ENCODE measurements at regions not wholly inside any gene's neighbourhood (a gene's known extent, or its start where the extent isn't known, plus 50 kb on each side); places are given as distances from the start of the nearest gene placed in this dataset.

DNA sequence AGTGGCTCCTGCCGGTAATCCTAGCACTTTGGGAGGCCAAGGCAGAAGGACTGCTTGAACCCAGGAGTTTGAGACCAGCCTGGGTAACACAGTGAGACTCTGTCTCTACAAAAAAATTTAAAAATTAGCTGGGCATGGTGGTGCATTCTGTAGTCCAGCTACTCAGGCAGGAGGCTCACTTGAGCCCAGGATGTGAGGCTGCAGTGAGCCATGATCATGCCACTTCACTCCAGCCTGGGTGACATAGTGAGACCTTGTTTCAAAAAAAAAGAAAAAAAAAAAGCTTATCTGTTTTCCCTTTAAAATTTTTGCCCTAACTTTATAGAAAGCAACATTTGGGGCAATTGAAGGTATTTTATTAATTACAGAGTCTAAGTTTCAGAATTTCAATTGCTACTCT, 486.0 kb downstream of the BCAT1 start:
- no peaks in the 10 kb centered on the region for H3K36me3 Mint-ChIP-seq (ENCODE audit: low read depth)
- H3K4me3 Mint-ChIP-seq = no peak overlapping the region
- no peaks in the 10 kb centered on the region for H3K9me3 Mint-ChIP-seq (ENCODE audit: insufficient read depth)
- ChIA-PET CTCF (no interaction called here), POLR2A (no interaction called here)
- ATAC-seq = no peak
- H3K27ac Mint-ChIP-seq = no peak overlapping the region
- DNase-seq = no peak
- no peaks in the 10 kb centered on the region for H3K4me1 Mint-ChIP-seq (ENCODE audit: low read depth)
- H3K27me3 Mint-ChIP-seq (ENCODE audit: low read depth) = peaks cover 3% of the 10 kb centered on the region

DNA sequence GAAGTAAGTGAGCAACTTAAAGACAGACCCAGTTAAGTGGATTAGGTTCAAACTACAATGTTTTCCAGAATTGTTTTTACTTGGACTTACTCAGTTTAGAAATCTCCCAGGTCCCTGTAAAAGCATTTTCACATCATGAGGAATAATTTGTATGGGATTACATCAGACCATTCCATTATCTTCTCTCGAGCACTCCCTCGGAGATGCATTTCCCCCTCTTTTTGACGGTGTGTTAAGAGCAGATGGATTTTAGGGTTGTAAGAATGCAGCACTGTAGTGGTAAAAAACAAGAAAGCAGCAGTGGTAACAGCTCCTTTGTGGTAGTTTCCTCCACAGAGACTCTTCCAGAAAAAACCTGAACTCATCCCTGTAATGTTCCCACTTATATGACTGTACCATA, 488.4 kb downstream of the BCAT1 start:
- CTCF ChIA-PET = no interaction called here
- H3K36me3 Mint-ChIP-seq (ENCODE audit: low read depth) = no peaks in the 10 kb centered on the region
- H3K4me3 Mint-ChIP-seq = no peak overlapping the region
- POLR2A ChIA-PET = no interaction called here
- no peak overlapping the region for H3K27ac Mint-ChIP-seq
- no peaks in the 10 kb centered on the region for H3K4me1 Mint-ChIP-seq (ENCODE audit: low read depth)
- peaks cover 3% of the 10 kb centered on the region for H3K27me3 Mint-ChIP-seq (ENCODE audit: low read depth)
- no peaks in the 10 kb centered on the region for H3K9me3 Mint-ChIP-seq (ENCODE audit: insufficient read depth)
- DNase-seq (no peak), ATAC-seq (no peak)

DNA sequence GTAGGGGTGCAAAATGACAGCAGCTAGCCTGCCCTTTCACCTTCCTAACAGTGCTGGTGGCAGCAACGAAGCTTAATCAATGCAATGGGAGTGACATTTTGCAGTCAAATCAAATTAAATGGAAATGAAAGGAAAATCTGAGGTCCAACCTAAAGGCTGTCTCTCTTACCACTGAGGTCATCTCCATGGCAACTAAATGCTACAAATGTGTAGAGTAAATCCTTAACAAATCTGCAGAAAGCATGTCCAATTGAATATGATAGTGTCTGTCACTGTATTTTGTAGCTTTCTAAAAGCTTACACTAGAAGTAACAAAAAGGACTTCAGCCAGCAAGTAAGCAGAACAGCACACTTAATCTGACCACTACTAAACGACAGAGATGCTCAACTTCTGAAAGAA, 488.8 kb downstream of the BCAT1 start:
- no peaks in the 10 kb centered on the region for H3K9me3 Mint-ChIP-seq (ENCODE audit: insufficient read depth)
- no peak overlapping the region for H3K4me3 Mint-ChIP-seq
- no peaks in the 10 kb centered on the region for H3K4me1 Mint-ChIP-seq (ENCODE audit: low read depth)
- DNase-seq = no peak
- CTCF ChIA-PET = no interaction called here
- POLR2A ChIA-PET = no interaction called here
- H3K36me3 Mint-ChIP-seq (ENCODE audit: low read depth) = no peaks in the 10 kb centered on the region
- no peak for ATAC-seq
- no peak overlapping the region for H3K27ac Mint-ChIP-seq
- H3K27me3 Mint-ChIP-seq (ENCODE audit: low read depth) = peaks cover 3% of the 10 kb centered on the region

DNA sequence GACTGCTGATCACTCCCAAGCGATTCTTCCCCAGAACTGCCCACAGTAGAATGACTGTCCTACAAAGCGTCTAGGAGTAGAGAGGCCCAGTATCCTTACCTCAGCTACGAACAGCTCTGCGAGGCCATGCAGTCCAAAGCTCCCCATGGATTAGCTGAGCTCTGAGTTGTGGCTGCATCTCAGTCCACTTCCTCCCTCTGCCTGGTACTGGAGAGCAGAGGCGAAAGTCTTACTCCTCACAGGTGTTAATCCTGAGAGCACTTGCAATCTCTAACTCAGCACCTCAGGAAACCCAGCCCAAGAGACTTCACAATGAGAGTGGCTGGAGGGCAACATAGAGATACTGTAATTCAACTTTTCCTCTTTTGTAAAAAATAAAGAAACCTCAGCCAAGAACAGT, 493.1 kb downstream of the BCAT1 start:
- ATAC-seq = no peak

DNA sequence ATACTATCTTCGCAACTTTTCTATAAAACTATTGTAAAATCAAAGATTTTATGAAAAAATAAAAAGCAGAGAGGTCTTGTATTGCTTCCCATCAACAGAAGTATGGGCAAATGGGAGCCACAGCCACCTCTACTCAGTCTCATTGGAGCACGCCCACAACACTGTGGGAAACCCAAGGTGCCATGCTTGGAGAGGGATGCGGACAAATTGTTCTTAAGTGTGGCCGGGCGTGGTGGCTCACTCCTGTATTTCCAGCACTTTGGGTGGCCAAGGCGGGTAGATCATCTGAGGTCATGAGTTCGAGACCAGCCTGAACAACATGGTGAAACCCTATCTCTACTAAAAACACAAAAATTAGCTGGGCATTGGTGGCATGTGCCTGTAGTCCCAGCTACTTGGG, 498.2 kb upstream of the SOX5 start:
- ChIA-PET CTCF (no interaction called here), POLR2A (no interaction called here)
- H3K4me3 Mint-ChIP-seq = no peak overlapping the region
- no peaks in the 10 kb centered on the region for H3K9me3 Mint-ChIP-seq (ENCODE audit: insufficient read depth)
- ATAC-seq (no peak), DNase-seq (no peak)
- H3K27ac Mint-ChIP-seq = no peak overlapping the region
- H3K4me1 Mint-ChIP-seq (ENCODE audit: low read depth) = no peaks in the 10 kb centered on the region
- no peaks in the 10 kb centered on the region for H3K36me3 Mint-ChIP-seq (ENCODE audit: low read depth)
- H3K27me3 Mint-ChIP-seq (ENCODE audit: low read depth) = no peaks in the 10 kb centered on the region

More for the DNA sequence above, 493.1 kb downstream of the BCAT1 start:
- Mint-ChIP-seq H3K27ac (no peak overlapping the region), H3K4me3 (no peak overlapping the region), H3K4me1 (ENCODE audit: low read depth) (no peaks in the 10 kb centered on the region), H3K9me3 (ENCODE audit: insufficient read depth) (no peaks in the 10 kb centered on the region), H3K27me3 (ENCODE audit: low read depth) (peaks cover 3% of the 10 kb centered on the region), H3K36me3 (ENCODE audit: low read depth) (no peaks in the 10 kb centered on the region)
- CTCF ChIA-PET = no interaction called here
- no peak for DNase-seq
- POLR2A ChIA-PET = no interaction called here

DNA sequence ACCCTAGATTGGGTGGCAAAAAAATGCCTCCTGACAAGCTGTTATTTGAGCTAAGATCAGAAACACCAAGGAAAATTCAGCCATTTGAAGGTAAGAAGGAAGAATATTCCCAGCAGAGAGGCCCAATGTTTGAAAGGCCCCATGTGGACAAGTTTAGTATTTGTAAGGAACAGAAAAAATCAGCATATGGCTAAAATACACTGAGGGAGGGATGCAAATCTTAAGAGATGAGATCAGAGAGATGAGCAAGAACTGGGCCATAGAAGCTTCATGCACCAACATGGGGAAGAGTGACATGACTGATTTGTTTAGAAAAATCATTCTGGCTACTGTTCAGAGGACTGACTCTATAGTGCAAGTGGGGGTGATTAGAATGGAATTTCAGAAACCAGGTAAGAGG, 496.8 kb upstream of the SOX5 start:
- no peak for ATAC-seq
- Mint-ChIP-seq H3K4me1 (ENCODE audit: low read depth) (no peaks in the 10 kb centered on the region), H3K27ac (no peak overlapping the region), H3K9me3 (ENCODE audit: insufficient read depth) (no peaks in the 10 kb centered on the region), H3K27me3 (ENCODE audit: low read depth) (no peaks in the 10 kb centered on the region), H3K4me3 (no peak overlapping the region), H3K36me3 (ENCODE audit: low read depth) (no peaks in the 10 kb centered on the region)
- POLR2A ChIA-PET = no interaction called here
- CTCF ChIA-PET = no interaction called here
- DNase-seq = no peak

DNA sequence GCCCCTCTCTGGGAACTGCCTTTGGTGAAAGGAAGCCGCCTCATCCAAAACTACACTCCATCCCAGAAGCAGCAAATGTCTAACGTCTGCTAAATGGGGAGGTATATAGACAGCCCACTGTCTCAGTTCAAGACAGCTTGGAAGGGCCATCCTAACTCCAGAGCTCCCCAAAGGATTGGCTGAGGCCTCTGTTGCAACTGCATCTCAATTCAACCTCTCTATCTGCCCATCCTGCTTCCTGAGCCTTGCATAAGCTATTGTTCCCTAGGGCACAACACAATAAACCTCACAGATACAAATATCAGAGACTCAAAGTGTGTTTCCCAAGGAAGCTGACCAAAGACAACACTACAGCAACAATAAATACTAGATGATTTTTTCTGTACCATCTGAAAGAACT, 495.2 kb upstream of the SOX5 start:
- Mint-ChIP-seq H3K4me3 (no peak overlapping the region), H3K27me3 (ENCODE audit: low read depth) (no peaks in the 10 kb centered on the region), H3K27ac (no peak overlapping the region), H3K36me3 (ENCODE audit: low read depth) (no peaks in the 10 kb centered on the region), H3K4me1 (ENCODE audit: low read depth) (no peaks in the 10 kb centered on the region), H3K9me3 (ENCODE audit: insufficient read depth) (no peaks in the 10 kb centered on the region)
- no peak for ATAC-seq
- ChIA-PET POLR2A (no interaction called here), CTCF (no interaction called here)
- DNase-seq = no peak

DNA sequence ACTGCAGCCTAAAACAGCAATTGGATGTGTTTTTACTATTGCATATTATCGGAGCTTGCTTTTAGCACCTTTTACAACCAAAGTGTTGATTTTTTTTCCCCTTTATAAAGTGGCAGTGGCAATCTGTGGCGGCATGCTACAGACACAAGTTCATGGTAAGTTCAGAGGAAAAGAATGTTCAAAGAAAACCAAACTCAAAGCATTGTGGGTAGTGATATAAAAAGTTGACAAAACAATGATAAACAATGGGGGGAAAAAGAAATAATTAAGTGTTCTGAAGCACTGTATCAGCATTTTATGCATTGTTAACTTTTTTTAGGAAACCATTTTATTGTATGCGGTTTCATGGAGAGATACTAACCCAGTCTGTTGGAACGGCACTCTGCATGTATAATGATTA, 492.0 kb upstream of the SOX5 start:
- no peak for ATAC-seq
- H3K9me3 Mint-ChIP-seq (ENCODE audit: insufficient read depth) = no peaks in the 10 kb centered on the region
- H3K36me3 Mint-ChIP-seq (ENCODE audit: low read depth) = no peaks in the 10 kb centered on the region
- no peak overlapping the region for H3K27ac Mint-ChIP-seq
- no peak for DNase-seq
- no peaks in the 10 kb centered on the region for H3K27me3 Mint-ChIP-seq (ENCODE audit: low read depth)
- ChIA-PET POLR2A (no interaction called here), CTCF (no interaction called here)
- H3K4me3 Mint-ChIP-seq = no peak overlapping the region
- H3K4me1 Mint-ChIP-seq (ENCODE audit: low read depth) = no peaks in the 10 kb centered on the region

DNA sequence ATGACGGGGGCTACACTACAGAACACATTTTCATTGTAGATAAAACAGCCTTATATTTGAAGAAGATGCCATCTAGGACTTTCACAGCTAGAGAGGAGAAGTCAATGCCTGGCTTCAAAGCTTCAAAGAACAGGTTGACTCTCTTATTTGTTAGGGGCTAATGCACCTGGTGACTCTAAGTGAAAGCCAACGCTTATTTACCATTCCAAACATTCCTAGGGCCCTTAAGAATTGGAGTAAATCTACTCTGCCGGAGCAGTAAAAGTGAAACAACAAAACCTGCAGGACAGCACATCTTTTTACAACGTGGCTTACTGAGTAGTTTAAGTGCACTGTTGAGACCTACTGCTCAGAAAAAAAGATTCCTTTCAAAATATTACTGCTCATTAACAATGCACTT, 487.2 kb upstream of the SOX5 start:
- ATAC-seq (no peak), DNase-seq (no peak)
- ChIA-PET POLR2A (no interaction called here), CTCF (no interaction called here)
- Mint-ChIP-seq H3K27me3 (ENCODE audit: low read depth) (no peaks in the 10 kb centered on the region), H3K36me3 (ENCODE audit: low read depth) (no peaks in the 10 kb centered on the region), H3K4me1 (ENCODE audit: low read depth) (no peaks in the 10 kb centered on the region), H3K27ac (no peak overlapping the region), H3K4me3 (no peak overlapping the region), H3K9me3 (ENCODE audit: insufficient read depth) (no peaks in the 10 kb centered on the region)

DNA sequence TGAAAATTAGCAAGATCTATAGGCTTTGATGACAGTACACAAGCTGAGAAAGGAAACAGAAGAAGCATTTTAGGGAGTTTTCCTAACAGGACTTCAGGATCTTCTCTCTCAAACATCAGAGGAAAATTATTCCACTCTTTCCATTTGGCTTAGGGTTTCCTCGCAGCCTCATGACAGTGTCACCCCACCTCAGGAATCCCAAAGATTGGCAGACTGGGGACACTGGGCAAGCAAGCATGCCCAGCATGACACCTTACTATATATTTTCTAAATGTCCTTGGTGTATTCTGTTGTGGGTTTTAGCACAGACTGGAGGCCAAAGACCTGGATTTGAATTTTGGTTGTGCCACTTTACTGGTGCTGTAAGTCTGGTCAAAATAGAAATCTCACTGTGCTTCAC, 482.4 kb upstream of the SOX5 start:
- Mint-ChIP-seq H3K27me3 (ENCODE audit: low read depth) (no peaks in the 10 kb centered on the region), H3K27ac (no peak overlapping the region), H3K36me3 (ENCODE audit: low read depth) (no peaks in the 10 kb centered on the region), H3K9me3 (ENCODE audit: insufficient read depth) (no peaks in the 10 kb centered on the region), H3K4me1 (ENCODE audit: low read depth) (no peaks in the 10 kb centered on the region), H3K4me3 (no peak overlapping the region)
- DNase-seq = no peak
- CTCF ChIA-PET = no interaction called here
- POLR2A ChIA-PET = no interaction called here
- no peak for ATAC-seq

DNA sequence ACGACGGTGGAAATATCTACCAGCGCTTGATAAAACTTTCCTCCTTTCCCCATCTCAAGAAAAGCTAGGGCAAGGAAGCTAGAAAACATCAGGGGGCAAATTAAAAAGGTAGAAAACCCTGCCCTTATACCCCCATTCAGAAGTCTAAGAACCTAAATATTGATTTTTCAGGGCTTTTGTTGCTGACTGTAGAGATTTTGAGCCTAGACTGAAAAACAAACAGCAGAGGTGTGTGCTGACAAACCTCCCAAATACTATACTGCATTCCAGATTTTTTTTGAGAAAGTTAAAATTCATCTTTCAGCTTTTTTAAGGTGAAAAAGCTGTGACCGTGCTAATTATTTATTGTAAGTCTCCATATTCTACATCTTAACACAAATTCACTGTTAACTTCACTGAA, 478.3 kb upstream of the SOX5 start:
- DNase-seq (no peak), ATAC-seq (no peak)
- Mint-ChIP-seq H3K27me3 (ENCODE audit: low read depth) (peaks cover 2% of the 10 kb centered on the region), H3K4me3 (no peak overlapping the region), H3K27ac (no peak overlapping the region), H3K9me3 (ENCODE audit: insufficient read depth) (no peaks in the 10 kb centered on the region), H3K4me1 (ENCODE audit: low read depth) (peaks cover 8% of the 10 kb centered on the region), H3K36me3 (ENCODE audit: low read depth) (no peaks in the 10 kb centered on the region)
- POLR2A ChIA-PET = no interaction called here
- CTCF ChIA-PET = no interaction called here

DNA sequence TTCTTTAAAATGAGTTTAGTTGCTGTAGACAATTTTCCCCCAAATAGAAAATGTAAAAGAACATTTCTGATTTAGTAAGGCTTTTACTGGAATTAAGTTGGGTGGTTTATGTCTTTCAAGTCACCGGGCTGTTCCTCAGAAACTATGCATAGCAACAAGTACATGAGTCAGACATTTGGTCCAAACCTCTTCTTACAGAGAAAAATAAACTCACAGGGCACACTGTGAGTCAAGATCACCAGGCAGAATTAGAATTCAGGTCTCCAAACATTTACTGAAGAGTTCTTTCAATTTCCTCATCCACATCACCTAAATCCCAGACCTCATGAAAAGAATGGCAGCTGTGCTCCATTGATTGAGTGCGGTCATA, 476.1 kb upstream of the SOX5 start:
- no peak overlapping the region for H3K4me3 Mint-ChIP-seq
- POLR2A ChIA-PET = no interaction called here

DNA sequence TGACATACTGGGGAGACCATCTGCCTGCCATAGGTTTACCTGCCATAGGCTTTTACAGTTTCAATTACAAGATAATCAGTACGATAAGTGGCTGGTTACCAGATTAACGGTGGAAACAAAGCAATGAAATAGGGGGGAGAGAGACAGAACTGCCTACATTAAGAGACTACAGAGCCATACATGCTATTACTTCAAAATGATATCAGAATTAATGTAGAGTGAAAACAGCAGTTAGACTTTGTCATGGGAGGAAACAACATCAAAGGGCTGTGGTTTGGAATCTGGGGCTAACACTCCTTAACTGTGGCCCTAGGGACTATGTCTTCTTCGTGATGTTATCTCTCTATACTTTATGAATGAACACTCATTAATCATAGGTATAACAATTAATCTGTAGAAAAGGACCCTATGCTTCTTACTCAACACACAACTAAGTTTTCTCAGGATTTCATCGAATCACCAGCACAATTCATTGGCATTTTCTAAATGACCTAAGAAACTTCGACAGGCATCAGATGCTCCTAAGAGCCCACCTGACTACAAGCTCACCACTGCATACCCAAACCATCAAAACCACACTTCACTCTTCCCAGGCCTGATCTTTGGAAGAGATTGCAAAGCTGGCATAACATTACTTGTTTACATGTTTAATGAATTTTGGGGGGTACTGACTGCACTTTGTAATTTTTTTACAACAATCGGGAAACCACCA, 475.6 kb upstream of the SOX5 start:
- POLR2A ChIA-PET = no interaction called here
- H3K36me3 Mint-ChIP-seq (ENCODE audit: low read depth) = no peaks in the 10 kb centered on the region
- H3K4me1 Mint-ChIP-seq (ENCODE audit: low read depth) = peaks cover 8% of the 10 kb centered on the region
- H3K4me3 Mint-ChIP-seq = no peak overlapping the region
- DNase-seq (no peak), ATAC-seq (no peak)
- no peaks in the 10 kb centered on the region for H3K9me3 Mint-ChIP-seq (ENCODE audit: insufficient read depth)
- H3K27ac Mint-ChIP-seq = no peak overlapping the region
- CTCF ChIA-PET = no interaction called here
- H3K27me3 Mint-ChIP-seq (ENCODE audit: low read depth) = peaks cover 2% of the 10 kb centered on the region

More for the DNA sequence above, 476.1 kb upstream of the SOX5 start:
- H3K27ac Mint-ChIP-seq = no peak overlapping the region
- no peaks in the 10 kb centered on the region for H3K9me3 Mint-ChIP-seq (ENCODE audit: insufficient read depth)
- CTCF ChIA-PET = no interaction called here
- DNase-seq (no peak), ATAC-seq (no peak)
- peaks cover 8% of the 10 kb centered on the region for H3K4me1 Mint-ChIP-seq (ENCODE audit: low read depth)
- no peaks in the 10 kb centered on the region for H3K36me3 Mint-ChIP-seq (ENCODE audit: low read depth)
- H3K27me3 Mint-ChIP-seq (ENCODE audit: low read depth) = peaks cover 2% of the 10 kb centered on the region
